ENCODE measurements at regions not wholly inside any gene's neighbourhood (a gene's known extent, or its start where the extent isn't known, plus 50 kb on each side); places are given as distances from the start of the nearest gene placed in this dataset.

GRCh38 chr12:114215746-114216145, 190.2 kb downstream of the TBX5 start:
- 22% methylated on average over 6 of the region's 6 CpGs for WGBS (ENCODE audit: insufficient coverage, insufficient replicate concordance, low lambda C conversion rate, missing lambda C conversion rate)
- intact Hi-C loops (cut with micrococcal nuclease; ENCODE audit: unreplicated experiment): no loop called here
- no peaks in the 10 kb centered on the region for H3K36me3 ChIP-seq (ENCODE audit: control insufficient read depth in 2 of 2, insufficient read depth in 2 of 2, low read length in 1 of 2)
- H3K4me2 ChIP-seq (ENCODE audit: control insufficient read depth, insufficient read depth): no peak overlapping the region
- FAIRE-seq (no peak), DNase-seq (ENCODE audit: low read depth, low spot score) (no peak), ATAC-seq (no peak)
- no peaks in the 10 kb centered on the region for H3K4me1 ChIP-seq (ENCODE audit: control insufficient read depth, insufficient read depth, low read length)
- RAD21 ChIA-PET (ENCODE audit: unreplicated experiment): no interaction called here
- TF ChIP-seq BACH1 (IDR thresholded peaks at IDR 0.05; ENCODE audit: borderline replicate concordance): no peak
- TF ChIP-seq EGR1 (IDR thresholded peaks at IDR 0.05; ENCODE audit: borderline replicate concordance in 1 of 2, low read depth in 2 of 2, low read length in 2 of 2): no peak
- TF ChIP-seq CREB1 (IDR thresholded peaks at IDR 0.05; ENCODE audit: low read depth): no peak
- no peak for TF ChIP-seq MTA2 (IDR thresholded peaks at IDR 0.05; ENCODE audit: low read depth)
- no peak for TF ChIP-seq NKRF (conservative IDR thresholded peaks at IDR 0.05)
- no peak for TF ChIP-seq TAF1 (IDR thresholded peaks at IDR 0.05; ENCODE audit: borderline replicate concordance, low read depth, low read length)
- no TSS peak for BruUV-seq (replicated peaks)
- H2AFZ ChIP-seq (ENCODE audit: control insufficient read depth, low read depth, low read length): no peak overlapping the region
- H3K4me3 ChIP-seq: no peak overlapping the region
- in situ Hi-C loops (cut with MboI): no loop called here
- H3K27ac ChIP-seq (ENCODE audit: control insufficient read depth, insufficient read depth): no peak overlapping the region
- H3K9me3 ChIP-seq (replicated peaks; ENCODE audit: control insufficient read depth, insufficient read depth, low read length): no peaks in the 10 kb centered on the region
- no peaks in the 10 kb centered on the region for H4K20me1 ChIP-seq (ENCODE audit: control insufficient read depth, insufficient read depth)
- no peaks in the 10 kb centered on the region for H3K79me2 ChIP-seq (ENCODE audit: control insufficient read depth, insufficient read depth, low read length)
- CTCF ChIA-PET: no interaction called here
- POLR2A ChIA-PET: no interaction called here
- H3K27me3 ChIP-seq (replicated peaks in 1 of 2; ENCODE audit: control insufficient read depth in 2 of 2, insufficient read depth in 2 of 2, low read length in 1 of 2): no peaks in the 10 kb centered on the region
- no peak overlapping the region for H3K9ac ChIP-seq (ENCODE audit: control insufficient read depth, insufficient read depth, low read length)
- SMC1A ChIA-PET (ENCODE audit: uncharacterized antibody, unreplicated experiment): no interaction called here

- in situ Hi-C loops (cut with MboI) (no loop called here), intact Hi-C loops (cut with micrococcal nuclease; ENCODE audit: unreplicated experiment) (no loop called here)
- WGBS (ENCODE audit: insufficient coverage, insufficient replicate concordance, low lambda C conversion rate, missing lambda C conversion rate): 2% methylated on average over 2 of the region's 2 CpGs
- Histone ChIP-seq H2AFZ (ENCODE audit: control insufficient read depth, low read depth, low read length) (no peak overlapping the region), H3K4me2 (ENCODE audit: control insufficient read depth, insufficient read depth) (no peak overlapping the region), H3K79me2 (ENCODE audit: control insufficient read depth, insufficient read depth, low read length) (no peaks in the 10 kb centered on the region), H3K36me3 (ENCODE audit: control insufficient read depth in 2 of 2, insufficient read depth in 2 of 2, low read length in 1 of 2) (no peaks in the 10 kb centered on the region), H3K9ac (ENCODE audit: control insufficient read depth, insufficient read depth, low read length) (no peak overlapping the region), H3K27me3 (replicated peaks in 1 of 2; ENCODE audit: control insufficient read depth in 2 of 2, insufficient read depth in 2 of 2, low read length in 1 of 2) (no peaks in the 10 kb centered on the region), H3K4me3 (no peak overlapping the region), H3K27ac (ENCODE audit: control insufficient read depth, insufficient read depth) (no peak overlapping the region), H4K20me1 (ENCODE audit: control insufficient read depth, insufficient read depth) (no peaks in the 10 kb centered on the region), H3K9me3 (replicated peaks; ENCODE audit: control insufficient read depth, insufficient read depth, low read length) (no peaks in the 10 kb centered on the region), H3K4me1 (ENCODE audit: control insufficient read depth, insufficient read depth, low read length) (no peaks in the 10 kb centered on the region)
- ChIA-PET SMC1A (ENCODE audit: uncharacterized antibody, unreplicated experiment) (no interaction called here), POLR2A (no interaction called here), CTCF (interaction anchor here (0.8 to 1.2 kb wide), 2 partner anchors 198 to 232 kb away, joined by 3 read pairs; no protein-coding TSS in a partner anchor), RAD21 (ENCODE audit: unreplicated experiment) (interaction anchor here (0.7 kb wide), 1 partner anchor 175 kb away, joined by 3 read pairs; no protein-coding TSS in a partner anchor)
- DNase-seq (ENCODE audit: low read depth, low spot score) (no peak), FAIRE-seq (no peak), ATAC-seq (no peak)
- TF ChIP-seq CTCF (IDR thresholded peaks at IDR 0.05 in 2 of 3, conservative IDR thresholded peaks at IDR 0.05 in 1 of 3; ENCODE audit: control insufficient read depth in 2 of 3, extremely low read depth in 1 of 3, insufficient read depth in 1 of 3, low read depth in 3 of 3, low read length in 3 of 3) (0 out of 6 replicates have a peak, but pooled peaks of 1 of the 3 experiments have one; percentile 6), ZNF384 (IDR thresholded peaks at IDR 0.05; ENCODE audit: borderline replicate concordance, low read depth, low read length) (no peak)
- no TSS peak for BruUV-seq (replicated peaks)
These were observed 192.8 kb downstream of the TBX5 start for GRCh38 chr12:114213055-114213581.

All from GM12878 (cell line).